Inflammatory macrophage treated with lipopolysaccharide for 4 hours (primary cell): ENCODE measurements at regions not wholly inside any gene's neighbourhood (a gene's known extent, or its start where the extent isn't known, plus 50 kb on each side); places are given as distances from the start of the nearest gene placed in this dataset.

Experiments used
- DNase-seq: peaks from one replicate; pipeline ENCODE4 v3.0.0-alpha.2; 2020

GRCh38 chr9:130782886-130783530, 52.0 kb upstream of the ABL1 start:
- no peak for DNase-seq

GRCh38 chr9:130785053-130785452, 50.0 kb upstream of the ABL1 start:
- DNase-seq: no peak
